NCI-H526 treated with DMSO at 0.1 percent for 48 hours (cell line): ENCODE measurements at regions not wholly inside any gene's neighbourhood (a gene's known extent, or its start where the extent isn't known, plus 50 kb on each side); places are given as distances from the start of the nearest gene placed in this dataset.

ENCODE experiments used
- DNase-seq: peaks from one replicate; lab custom pipeline; 2025; lab: John Stamatoyannopoulos, UW

GRCh38 chr6:23243854-23244253 is 674.5 kb downstream of the HDGFL1 start:
- DNase-seq: no peak

DNA sequence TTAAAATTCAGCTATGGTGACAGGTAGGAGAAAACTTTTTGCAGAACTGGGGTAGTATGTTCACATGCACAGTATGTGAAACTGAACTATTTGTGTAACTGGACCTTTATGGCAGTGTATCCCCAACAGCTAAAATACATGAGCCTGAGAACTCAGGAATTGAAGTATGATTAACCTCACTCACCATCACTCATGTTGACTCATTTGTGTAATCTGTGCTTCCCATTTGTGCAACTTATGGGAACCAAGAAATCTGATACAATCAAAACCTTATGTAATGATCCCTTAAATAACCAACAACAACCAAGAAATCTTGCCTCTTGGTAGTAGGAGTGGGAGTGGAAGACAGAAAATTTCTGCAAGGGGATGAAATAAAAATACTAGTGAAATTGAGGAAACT is 674.9 kb downstream of the HDGFL1 start:
- no peak for DNase-seq

DNA sequence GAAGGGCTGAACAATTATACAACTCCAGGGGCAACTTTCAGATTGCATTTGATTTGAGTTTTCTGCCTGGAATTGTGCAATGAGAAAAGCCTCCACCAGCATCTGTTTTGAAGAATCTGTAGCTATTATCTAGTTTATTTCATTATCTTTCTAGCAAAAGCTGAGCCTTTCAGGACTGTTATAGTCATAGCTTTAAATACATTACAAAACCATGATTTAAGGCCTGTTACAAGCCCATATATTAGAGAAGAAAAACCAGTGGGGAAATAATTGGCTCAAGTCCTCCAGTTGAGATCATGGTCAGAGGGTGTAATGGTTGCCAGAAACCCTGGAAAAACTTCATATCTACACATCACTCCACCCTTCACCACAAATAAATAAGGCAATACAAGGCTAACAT is 676.2 kb downstream of the HDGFL1 start:
- DNase-seq: no peak

GRCh38 chr6:23246896-23247295 is 677.5 kb downstream of the HDGFL1 start:
- no peak for DNase-seq

- DNase-seq: no peak
These were observed 681.2 kb downstream of the HDGFL1 start for GRCh38 chr6:23250556-23250955.

DNA sequence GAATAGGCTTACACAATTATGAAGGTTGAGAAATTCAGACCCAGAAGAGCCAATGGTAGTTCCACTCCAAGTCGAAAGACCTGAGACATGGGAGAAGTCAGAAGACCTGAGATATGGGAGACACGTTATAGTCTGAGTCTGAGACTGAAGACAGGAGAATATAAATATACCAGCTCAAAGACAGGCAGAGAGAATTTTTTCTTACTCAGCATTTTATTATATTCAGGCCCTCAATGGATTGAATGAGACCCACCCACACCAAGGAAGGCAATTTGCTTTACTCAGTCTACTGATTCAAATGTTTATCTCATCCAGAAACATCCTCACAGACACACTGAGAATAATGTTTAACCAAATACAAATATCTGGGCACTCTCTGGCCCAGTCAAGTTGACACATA is 693.5 kb downstream of the HDGFL1 start:
- no peak for DNase-seq

DNA sequence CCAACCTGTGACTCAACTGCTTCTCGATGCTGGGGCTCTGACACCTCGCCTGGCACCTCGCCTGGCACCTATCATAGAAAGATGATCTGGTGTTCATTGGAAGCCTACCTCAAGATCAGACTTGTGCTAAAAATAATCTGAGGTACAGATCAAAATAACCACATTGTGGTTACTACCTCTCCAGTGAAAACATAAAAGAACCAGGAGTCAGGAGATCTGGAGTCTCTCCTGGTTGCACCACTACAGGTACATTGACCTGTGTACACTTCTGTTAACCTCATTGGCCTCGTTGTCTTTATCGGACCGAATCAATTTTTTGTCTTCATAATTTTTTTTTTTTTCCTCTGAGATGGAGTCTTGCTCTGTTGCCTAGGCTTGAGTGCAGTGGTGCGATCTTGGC is 695.9 kb downstream of the HDGFL1 start:
- DNase-seq: no peak

DNA sequence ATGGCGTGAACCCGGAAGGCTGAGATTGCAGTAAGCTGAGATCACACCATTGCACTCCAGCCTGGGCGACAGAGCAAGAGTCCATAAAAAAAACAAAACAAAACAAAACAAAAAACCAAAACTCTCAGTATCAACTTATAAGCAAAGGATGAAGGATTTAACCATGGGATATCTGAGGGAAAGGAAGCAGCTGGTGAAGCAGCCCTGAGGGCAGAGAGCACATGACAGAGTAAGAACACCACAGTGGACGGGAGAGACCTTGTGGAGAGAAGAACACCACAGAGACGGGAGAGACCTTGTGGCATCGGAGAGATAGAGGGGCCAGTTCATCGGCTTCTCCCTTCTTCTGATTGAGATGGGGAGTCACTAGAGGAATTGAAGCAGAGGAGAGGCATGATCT is 697.2 kb downstream of the HDGFL1 start:
- no peak for DNase-seq

DNA sequence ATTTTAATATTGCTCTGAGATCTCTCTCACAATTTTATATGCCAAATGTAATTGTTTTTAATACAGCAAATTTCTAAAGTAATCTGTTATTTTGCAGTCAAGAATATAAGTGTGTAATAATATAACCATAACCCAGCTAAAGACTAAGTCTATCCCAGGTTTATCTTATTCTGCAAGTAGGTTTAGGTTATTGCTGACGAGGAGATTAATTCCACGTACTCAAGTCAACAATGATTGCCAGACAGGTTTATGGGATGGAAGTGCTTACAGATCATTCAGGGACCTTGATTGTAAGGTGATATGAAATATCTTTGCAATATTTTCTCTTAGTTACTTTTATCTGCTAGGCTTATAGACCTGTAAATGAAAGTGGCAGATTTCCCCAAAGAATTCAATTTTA is 698.3 kb downstream of the HDGFL1 start:
- DNase-seq: no peak

DNA sequence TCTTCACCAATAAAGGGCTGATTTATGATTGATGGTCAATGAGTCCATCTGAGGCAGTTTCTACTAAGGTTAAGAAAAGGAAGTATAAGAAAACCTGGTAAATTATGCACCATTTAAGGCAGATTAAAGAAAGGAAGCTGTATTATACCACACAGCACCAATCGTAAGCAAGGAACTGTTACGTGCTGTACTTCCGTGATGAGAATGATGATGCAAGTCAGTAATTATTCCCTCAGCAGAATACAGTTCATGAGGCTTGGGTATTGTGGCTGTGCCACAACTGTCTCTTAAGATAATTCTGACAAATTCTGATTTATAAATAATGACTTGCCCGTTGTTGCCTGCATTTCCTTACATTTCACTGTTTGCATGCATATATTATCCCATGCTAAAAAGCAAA is 699.0 kb downstream of the HDGFL1 start:
- DNase-seq: no peak

DNA sequence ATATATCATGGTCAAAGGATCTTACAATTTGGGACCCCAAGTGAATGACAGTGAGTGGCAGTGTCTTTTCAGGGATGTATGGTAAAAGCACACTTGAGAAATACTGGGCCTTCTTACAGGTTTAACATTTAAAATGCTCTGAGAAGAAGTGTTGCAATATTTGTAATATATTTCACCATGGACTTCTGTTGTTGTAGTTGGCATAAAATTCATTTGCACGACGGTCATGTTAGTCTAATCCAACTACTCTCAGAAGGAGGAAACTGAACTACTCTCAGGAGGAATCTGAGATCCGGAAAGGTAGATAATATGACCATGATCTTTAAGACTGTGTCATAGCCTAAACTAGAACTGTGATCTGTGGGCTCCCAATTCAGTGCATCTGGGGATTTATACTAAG is 700.1 kb downstream of the HDGFL1 start:
- DNase-seq: no peak

DNA sequence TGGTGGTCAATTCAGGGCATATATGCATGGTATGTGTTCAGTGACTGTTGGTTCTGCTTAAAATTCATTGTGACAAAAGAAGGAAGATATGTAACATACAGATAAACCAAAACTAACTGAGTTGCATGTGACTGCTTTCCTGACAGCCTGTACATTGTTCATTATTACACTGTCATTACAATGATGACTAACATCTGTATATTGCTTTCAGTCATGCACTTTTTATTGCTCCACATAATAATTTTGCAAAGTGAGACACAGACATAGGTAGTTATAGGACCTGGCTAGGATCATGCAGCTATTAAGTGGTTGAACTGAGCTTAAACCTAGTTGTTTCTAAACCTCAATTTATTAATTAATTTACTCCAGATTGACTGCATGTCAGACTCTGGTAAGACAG is 703.2 kb downstream of the HDGFL1 start:
- DNase-seq: no peak

DNA sequence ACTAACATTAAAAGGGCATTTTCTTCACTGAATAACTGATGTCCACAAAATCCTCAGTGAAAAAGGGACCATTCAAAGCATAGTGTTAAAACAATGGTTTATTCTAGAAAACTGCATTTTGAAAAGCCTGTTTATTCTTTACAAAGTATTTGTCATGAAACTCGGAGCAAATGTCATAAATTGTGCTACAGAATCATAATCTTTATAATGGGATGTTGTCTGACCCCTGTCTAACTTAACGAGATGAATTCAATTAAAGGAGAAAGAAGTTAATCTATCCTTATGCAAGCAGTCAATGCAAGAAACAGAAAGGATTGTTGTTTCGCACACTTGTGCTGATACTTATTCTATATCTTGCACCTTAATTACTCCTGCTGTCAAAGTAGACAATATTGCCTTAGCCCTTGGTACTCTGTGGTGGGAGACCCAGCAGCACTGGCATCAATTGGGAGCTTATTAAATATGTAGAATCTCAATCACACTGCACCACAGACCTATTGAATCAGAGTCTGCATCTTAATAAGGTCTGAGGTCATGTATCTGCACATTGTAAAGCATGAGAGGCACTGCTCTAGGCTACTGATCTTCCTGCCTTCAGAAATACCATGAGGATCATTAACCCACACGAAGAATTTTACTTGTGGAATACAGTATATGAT is 708.3 kb downstream of the HDGFL1 start:
- no peak for DNase-seq

- DNase-seq: no peak
These were observed 708.8 kb downstream of the HDGFL1 start for GRCh38 chr6:23278180-23278532.

- DNase-seq: no peak
These were observed 711.1 kb downstream of the HDGFL1 start for GRCh38 chr6:23280437-23280836.

DNA sequence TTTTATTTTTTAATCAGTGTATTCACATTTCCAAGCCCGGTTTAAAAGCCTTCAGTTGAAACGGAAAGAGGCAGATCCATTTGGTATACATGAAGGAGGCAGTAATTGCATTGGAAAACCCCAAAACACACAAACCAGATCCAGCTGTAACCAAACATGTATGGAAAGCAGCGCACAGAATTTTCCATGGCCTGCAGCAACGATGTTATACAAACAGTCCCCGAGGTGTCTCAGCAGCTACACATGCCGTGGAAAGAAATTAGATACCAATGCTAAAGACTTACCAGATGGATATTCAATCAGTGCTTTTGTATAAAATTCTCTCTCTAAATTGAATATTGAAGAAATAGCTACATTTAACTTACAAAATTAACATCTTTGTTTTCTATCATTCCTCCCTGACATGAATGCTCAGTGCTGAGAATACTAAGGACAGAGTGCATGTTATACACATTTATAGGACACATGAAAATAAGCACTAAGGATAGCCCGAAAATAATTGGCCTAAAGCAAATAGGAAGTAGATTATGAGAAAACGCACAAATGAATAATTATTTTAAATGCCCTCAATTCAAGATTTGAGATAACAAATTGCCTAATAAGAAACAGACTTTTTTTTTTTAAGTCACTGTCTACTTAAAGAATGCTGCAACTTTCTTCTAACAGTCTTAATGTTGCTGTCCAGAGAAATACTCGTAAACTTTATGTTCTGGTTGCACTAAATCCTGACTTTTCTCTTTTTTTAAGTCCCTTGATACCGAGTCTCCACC is 713.1 kb downstream of the HDGFL1 start:
- DNase-seq: peak; percentile 89

DNA sequence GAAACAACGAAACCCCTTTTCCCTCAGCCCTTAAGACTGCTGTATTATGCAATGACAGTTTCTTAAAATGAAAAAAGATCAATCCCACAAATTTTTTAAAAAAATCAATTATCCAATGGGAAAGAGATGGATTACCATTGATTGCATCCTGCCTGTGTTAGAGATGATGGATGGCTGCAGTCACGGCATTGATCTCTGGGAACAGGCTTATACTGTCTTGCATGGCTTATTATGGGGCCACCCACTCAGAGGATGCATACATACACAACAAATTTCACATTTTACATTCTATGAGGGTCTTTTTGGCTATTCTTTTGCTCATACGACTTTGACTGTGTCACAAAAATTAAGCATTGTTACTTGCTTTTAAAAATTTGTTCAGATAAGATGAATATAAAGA is 724.3 kb downstream of the HDGFL1 start:
- DNase-seq: no peak

- no peak for DNase-seq
These were observed 732.2 kb downstream of the HDGFL1 start for GRCh38 chr6:23301556-23301955.

DNA sequence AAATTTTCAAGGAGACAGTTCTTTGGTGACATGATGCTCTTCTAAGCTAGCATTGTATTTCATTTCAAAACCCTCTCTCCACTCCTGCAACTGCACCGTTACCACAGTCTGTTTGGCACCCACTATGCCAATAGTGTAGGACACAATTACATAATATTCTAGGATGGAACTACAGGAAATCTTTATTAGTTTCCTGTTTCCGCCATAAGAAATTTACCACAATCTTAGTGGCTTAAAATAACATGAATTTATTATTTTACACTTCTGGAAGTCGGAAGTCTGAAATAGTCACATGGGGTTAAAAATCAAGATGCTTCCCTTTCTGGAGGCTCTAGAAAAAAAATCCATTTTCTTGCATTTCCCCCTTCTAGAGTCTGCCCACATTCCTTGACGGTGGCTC is 733.1 kb downstream of the HDGFL1 start:
- no peak for DNase-seq

DNA sequence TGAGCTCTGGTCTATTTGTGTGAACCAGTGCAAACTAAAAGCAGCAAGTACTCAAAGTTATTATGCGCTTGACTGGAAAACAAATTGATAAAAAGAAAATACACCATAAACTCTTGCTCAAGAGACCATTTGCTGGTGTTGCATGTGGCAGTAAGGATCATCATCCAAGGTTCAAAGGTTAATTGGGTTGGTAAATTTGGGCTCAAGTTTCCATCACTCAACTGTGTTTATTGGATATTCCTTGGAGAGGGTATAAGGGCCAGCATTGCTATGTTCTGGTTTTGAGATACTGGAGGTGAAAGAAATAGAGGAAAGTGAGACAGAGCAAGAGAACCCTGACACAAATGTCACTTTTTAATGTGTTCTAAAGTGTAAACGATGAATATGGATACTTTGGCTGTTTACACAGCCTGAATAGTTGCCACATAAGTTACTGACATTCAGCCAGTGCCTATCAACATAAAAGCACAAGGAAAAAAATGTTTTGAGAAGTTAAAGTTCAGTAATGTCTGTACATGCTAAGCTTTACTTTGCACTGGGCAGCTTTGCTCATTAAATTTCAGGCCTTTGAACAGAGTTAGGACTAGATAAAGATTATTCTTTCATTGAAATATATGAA is 736.1 kb downstream of the HDGFL1 start:
- DNase-seq: no peak

DNA sequence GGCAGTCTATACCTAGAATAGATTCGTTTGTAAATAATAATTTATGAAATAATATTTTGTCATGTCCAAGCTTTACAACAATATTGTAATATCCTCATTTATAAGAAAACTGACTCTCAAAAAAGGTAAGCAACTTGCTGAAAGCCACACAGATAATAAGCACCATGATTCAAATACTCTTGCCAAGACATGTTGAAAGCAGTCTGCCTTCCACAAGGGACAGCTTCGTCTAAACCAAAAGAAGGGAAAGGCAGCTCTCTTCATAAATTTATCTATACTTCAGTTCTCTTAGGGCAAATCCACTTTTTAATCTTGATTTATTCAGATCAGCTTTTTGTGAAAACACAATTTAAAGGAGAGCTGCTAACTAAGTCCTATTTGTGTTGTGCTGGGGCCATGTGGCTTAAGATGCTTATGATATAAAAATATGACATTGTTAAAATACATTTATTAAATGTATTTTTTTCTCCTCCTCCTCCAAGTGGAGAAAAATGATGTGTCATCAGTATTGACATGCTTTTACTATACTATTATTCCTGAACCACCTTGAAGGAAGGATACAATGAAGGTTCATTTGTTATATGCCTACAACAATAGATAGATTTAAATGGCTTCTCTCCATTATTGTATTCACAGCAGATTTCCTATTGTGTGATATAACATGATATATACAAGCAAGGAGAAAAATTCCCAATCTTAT is 737.0 kb downstream of the HDGFL1 start:
- DNase-seq: no peak

DNA sequence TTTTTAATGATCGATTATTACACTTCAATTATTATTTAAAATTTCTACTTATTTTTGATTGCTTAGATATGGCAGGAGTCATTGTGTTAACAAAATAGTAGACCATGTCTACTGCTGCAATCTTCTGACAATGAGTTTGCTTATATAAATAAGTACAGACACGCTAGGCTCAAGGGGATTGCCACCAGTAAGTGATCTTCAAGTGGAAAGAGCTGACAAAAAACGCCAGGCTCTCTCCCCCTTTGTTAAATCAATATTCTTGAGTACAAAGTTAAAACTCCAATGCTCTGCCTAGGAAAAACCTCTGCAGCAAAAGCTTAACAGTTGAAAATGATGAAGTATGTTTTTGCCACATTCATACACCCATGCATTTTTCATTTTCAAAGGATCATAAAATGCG is 738.1 kb downstream of the HDGFL1 start:
- DNase-seq: no peak

GRCh38 chr6:23308166-23308565 is 738.8 kb downstream of the HDGFL1 start:
- DNase-seq: no peak
